ENCODE measurements at regions not wholly inside any gene's neighbourhood (a gene's known extent, or its start where the extent isn't known, plus 50 kb on each side); places are given as distances from the start of the nearest gene placed in this dataset.

- DNase-seq, result no peak
Measured at GRCh38 chr18:44089732-44090131, 591.0 kb upstream of the SETBP1 start.

- no peak for DNase-seq
Measured at GRCh38 chr18:44090453-44090852, 590.2 kb upstream of the SETBP1 start.

- no peak for DNase-seq
Measured at GRCh38 chr18:44093253-44093652, 587.4 kb upstream of the SETBP1 start.

GRCh38 chr18:44096016-44096415, 584.7 kb upstream of the SETBP1 start:
- no peak for DNase-seq

- DNase-seq, result no peak
Measured at GRCh38 chr18:44098551-44099098, 582.1 kb upstream of the SETBP1 start.

- no peak for DNase-seq
Measured at GRCh38 chr18:44107187-44107586, 573.5 kb upstream of the SETBP1 start.

GRCh38 chr18:44111337-44111736, 569.4 kb upstream of the SETBP1 start:
- no peak for DNase-seq

GRCh38 chr18:44117821-44118220, 562.9 kb upstream of the SETBP1 start:
- no peak for DNase-seq

- no peak for DNase-seq
Measured at GRCh38 chr18:44119607-44120006, 561.1 kb upstream of the SETBP1 start.

GRCh38 chr18:44123743-44124142, 556.9 kb upstream of the SETBP1 start:
- DNase-seq, result no peak

GRCh38 chr18:44125446-44125845, 555.2 kb upstream of the SETBP1 start:
- no peak for DNase-seq

- no peak for DNase-seq
Measured at GRCh38 chr18:44126598-44126997, 554.1 kb upstream of the SETBP1 start.

GRCh38 chr18:44128365-44128764, 552.3 kb upstream of the SETBP1 start:
- no peak for DNase-seq

GRCh38 chr18:44130376-44130942, 550.2 kb upstream of the SETBP1 start:
- DNase-seq, result peak in 1 of 2 donors; percentile 29

- DNase-seq, result no peak
Measured at GRCh38 chr18:44133483-44133882, 547.2 kb upstream of the SETBP1 start.

GRCh38 chr18:44134447-44134846, 546.2 kb upstream of the SETBP1 start:
- no peak for DNase-seq

- DNase-seq, result no peak
Measured at GRCh38 chr18:44135741-44136140, 544.9 kb upstream of the SETBP1 start.

GRCh38 chr18:44136326-44136725, 544.4 kb upstream of the SETBP1 start:
- no peak for DNase-seq

GRCh38 chr18:44143072-44143471, 537.6 kb upstream of the SETBP1 start:
- no peak for DNase-seq

GRCh38 chr18:44149706-44150105, 531.0 kb upstream of the SETBP1 start:
- no peak for DNase-seq

- DNase-seq, result no peak
Measured at GRCh38 chr18:44153981-44154380, 526.7 kb upstream of the SETBP1 start.

- DNase-seq, result no peak
Measured at GRCh38 chr18:44156126-44156525, 524.6 kb upstream of the SETBP1 start.

- no peak for DNase-seq
Measured at GRCh38 chr18:44156776-44157335, 523.8 kb upstream of the SETBP1 start.

GRCh38 chr18:44170208-44170880, 510.3 kb upstream of the SETBP1 start:
- DNase-seq, result no peak
